ENCODE measurements at regions not wholly inside any gene's neighbourhood (a gene's known extent, or its start where the extent isn't known, plus 50 kb on each side); places are given as distances from the start of the nearest gene placed in this dataset.

DNA sequence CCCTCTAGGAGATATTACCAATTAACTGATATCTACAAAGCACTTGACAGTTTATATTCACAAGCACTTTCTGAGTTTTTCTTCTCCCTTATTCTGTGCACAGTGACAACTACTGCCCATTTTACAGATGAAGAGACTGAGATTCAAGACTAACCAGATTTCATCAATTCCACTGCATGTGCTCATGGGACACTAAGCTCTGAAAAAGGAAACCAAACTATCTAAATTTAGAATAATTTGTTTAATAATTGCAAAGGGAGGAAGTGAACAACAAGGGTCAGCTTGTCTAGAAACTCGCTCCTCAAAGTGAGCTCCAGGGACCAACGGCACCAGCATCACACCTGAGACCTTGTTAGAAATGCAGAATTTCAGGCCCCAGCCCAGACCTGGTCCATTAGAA lies 50.8 kb upstream of the MYLIP start:
- Mint-ChIP-seq H3K36me3 (no peaks in the 10 kb centered on the region), H3K27me3 (peaks cover 0 to 7% (median 5%) of the 10 kb centered on the region in 5 donors), H3K9me3 (no peaks in the 10 kb centered on the region), H3K27ac (no peak overlapping the region), H3K4me3 (no peak overlapping the region), H3K4me1 (no peaks in the 10 kb centered on the region)
- intact Hi-C loops (cut with micrococcal nuclease) = no loop called here
- no peaks in the 10 kb centered on the region for H3K36me3 ChIP-seq (ENCODE audit: control insufficient read depth in 2 of 3, insufficient read depth in 3 of 3, low read length in 3 of 3)
- no peak overlapping the region for H3K4me3 ChIP-seq (ENCODE audit: low read length)
- H3K4me1 ChIP-seq (ENCODE audit: control insufficient read depth in 2 of 2, insufficient read depth in 2 of 2, low read length in 2 of 2) = no peaks in the 10 kb centered on the region
- ATAC-seq (no peak), DNase-seq (no peak)
- H3K27ac ChIP-seq (ENCODE audit: low read depth, low read length) = no peak overlapping the region
- POLR2A ChIA-PET = no interaction called here
- no peaks in the 10 kb centered on the region for H3K27me3 ChIP-seq (ENCODE audit: control insufficient read depth in 2 of 2, insufficient read depth in 2 of 2, low read length in 2 of 2)
- CTCF ChIA-PET = interaction anchor here (1.3 kb wide), 1 partner anchor 19 kb away, joined by 3 read pairs; no protein-coding TSS in a partner anchor
- no peaks in the 10 kb centered on the region for H3K9me3 ChIP-seq (ENCODE audit: control insufficient read depth in 2 of 3, low read length in 3 of 3)

DNA sequence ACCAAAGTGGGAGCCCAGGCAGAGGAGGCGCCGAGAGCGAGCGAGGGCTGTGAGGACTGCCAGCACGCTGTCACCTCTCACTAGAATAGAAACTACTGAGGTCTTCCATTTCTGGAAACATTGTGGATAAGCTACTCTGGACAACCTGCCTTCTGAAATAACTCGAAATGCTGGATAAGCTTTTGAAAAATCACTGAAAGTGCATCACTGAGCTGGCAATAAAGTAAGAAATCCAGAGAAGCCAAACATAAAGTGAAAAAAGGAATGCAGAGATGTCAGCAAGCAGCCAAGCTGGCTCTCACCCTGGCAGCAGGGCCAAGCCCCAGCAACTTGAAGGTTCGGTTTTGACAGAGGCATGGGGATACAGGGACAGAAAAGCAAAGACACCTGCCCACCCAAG lies 59.2 kb upstream of the MYLIP start:
- Mint-ChIP-seq H3K36me3 (peaks cover 0 to 3% (median 0%) of the 10 kb centered on the region in 5 donors), H3K4me3 (no peak overlapping the region), H3K27me3 (peaks cover 3 to 10% (median 5%) of the 10 kb centered on the region in 5 donors), H3K9me3 (no peaks in the 10 kb centered on the region), H3K27ac (no peak overlapping the region), H3K4me1 (peaks cover 0 to 4% (median 0%) of the 10 kb centered on the region in 7 donors)
- intact Hi-C loops (cut with micrococcal nuclease) = no loop called here
- no peaks in the 10 kb centered on the region for H3K4me1 ChIP-seq (ENCODE audit: control insufficient read depth in 2 of 2, insufficient read depth in 2 of 2, low read length in 2 of 2)
- H3K9me3 ChIP-seq (ENCODE audit: control insufficient read depth in 2 of 3, low read length in 3 of 3) = no peaks in the 10 kb centered on the region
- H3K27me3 ChIP-seq (ENCODE audit: control insufficient read depth in 2 of 2, insufficient read depth in 2 of 2, low read length in 2 of 2) = no peaks in the 10 kb centered on the region
- no peaks in the 10 kb centered on the region for H3K36me3 ChIP-seq (ENCODE audit: control insufficient read depth in 2 of 3, insufficient read depth in 3 of 3, low read length in 3 of 3)
- H3K4me3 ChIP-seq (ENCODE audit: low read length) = no peak overlapping the region
- ATAC-seq (no peak), DNase-seq (no peak)
- CTCF ChIA-PET = interaction anchor here (0.7 kb wide), 1 partner anchor 136 kb away, joined by 4 read pairs; no protein-coding TSS in a partner anchor
- no peak overlapping the region for H3K27ac ChIP-seq (ENCODE audit: low read depth, low read length)
- POLR2A ChIA-PET = no interaction called here

DNA sequence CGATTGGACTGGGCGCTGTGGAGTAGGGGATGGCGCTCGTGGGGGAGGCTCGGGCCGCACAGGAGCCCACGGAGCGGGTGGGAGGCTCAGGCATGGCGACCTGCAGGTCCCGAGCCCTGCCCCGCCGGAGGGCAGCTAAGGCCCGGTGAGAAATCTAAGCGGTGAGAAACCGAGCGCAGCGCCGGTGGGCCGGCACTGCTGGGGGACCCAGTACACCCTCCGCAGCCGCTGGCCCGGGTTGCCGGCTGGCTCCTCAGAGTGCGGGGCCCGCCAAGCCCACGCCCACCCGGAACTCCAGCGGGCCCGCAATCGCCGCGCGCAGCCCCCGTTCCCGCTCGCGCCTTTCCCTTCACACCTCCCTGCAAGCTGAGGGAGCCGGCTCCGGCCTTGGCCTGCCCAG lies 59.7 kb upstream of the MYLIP start:
- Mint-ChIP-seq H3K9me3 (no peaks in the 10 kb centered on the region), H3K4me3 (no peak overlapping the region), H3K4me1 (peaks cover 0 to 4% (median 0%) of the 10 kb centered on the region in 7 donors), H3K36me3 (peaks cover 0 to 3% (median 0%) of the 10 kb centered on the region in 5 donors), H3K27me3 (peaks cover 3 to 10% (median 5%) of the 10 kb centered on the region in 5 donors), H3K27ac (no peak overlapping the region)
- no peak overlapping the region for H3K27ac ChIP-seq (ENCODE audit: low read depth, low read length)
- no peaks in the 10 kb centered on the region for H3K9me3 ChIP-seq (ENCODE audit: control insufficient read depth in 2 of 3, low read length in 3 of 3)
- H3K4me3 ChIP-seq (ENCODE audit: low read length) = no peak overlapping the region
- ChIA-PET POLR2A (no interaction called here), CTCF (interaction anchor here (0.7 kb wide), 1 partner anchor 137 kb away, joined by 4 read pairs; no protein-coding TSS in a partner anchor)
- H3K36me3 ChIP-seq (ENCODE audit: control insufficient read depth in 2 of 3, insufficient read depth in 3 of 3, low read length in 3 of 3) = no peaks in the 10 kb centered on the region
- H3K27me3 ChIP-seq (ENCODE audit: control insufficient read depth in 2 of 2, insufficient read depth in 2 of 2, low read length in 2 of 2) = no peaks in the 10 kb centered on the region
- no peaks in the 10 kb centered on the region for H3K4me1 ChIP-seq (ENCODE audit: control insufficient read depth in 2 of 2, insufficient read depth in 2 of 2, low read length in 2 of 2)
- ATAC-seq (no peak), DNase-seq (no peak)
- intact Hi-C loops (cut with micrococcal nuclease) = no loop called here

DNA sequence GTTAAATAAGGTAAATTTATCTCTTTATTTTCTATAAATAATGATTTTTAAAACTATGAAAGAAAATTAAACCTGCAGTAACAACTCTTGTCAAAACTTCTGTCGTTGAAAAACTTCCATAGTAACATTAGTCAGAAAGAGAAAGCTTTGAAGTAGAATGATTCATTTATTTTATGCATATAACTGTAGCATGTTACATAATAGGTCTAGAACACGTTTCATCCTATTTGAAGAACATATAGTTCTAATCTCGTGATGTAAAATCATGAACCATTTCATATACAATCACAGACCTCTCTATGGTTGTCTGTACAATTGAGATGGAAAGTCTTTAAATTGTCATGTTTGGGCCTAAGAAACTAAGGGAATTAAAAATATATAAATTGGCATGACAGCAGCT lies 61.3 kb upstream of the MYLIP start:
- ChIA-PET CTCF (no interaction called here), POLR2A (no interaction called here)
- ATAC-seq (no peak), DNase-seq (no peak)
- Mint-ChIP-seq H3K27ac (no peak overlapping the region), H3K4me1 (peaks cover 0 to 4% (median 0%) of the 10 kb centered on the region in 7 donors), H3K9me3 (no peaks in the 10 kb centered on the region), H3K36me3 (peaks cover 0 to 3% (median 0%) of the 10 kb centered on the region in 5 donors), H3K27me3 (peaks cover 0 to 10% (median 3%) of the 10 kb centered on the region in 5 donors), H3K4me3 (no peak overlapping the region)
- Histone ChIP-seq H3K27me3 (ENCODE audit: control insufficient read depth in 2 of 2, insufficient read depth in 2 of 2, low read length in 2 of 2) (no peaks in the 10 kb centered on the region), H3K4me1 (ENCODE audit: control insufficient read depth in 2 of 2, insufficient read depth in 2 of 2, low read length in 2 of 2) (no peaks in the 10 kb centered on the region), H3K4me3 (ENCODE audit: low read length) (no peak overlapping the region), H3K27ac (ENCODE audit: low read depth, low read length) (no peak overlapping the region), H3K36me3 (ENCODE audit: control insufficient read depth in 2 of 3, insufficient read depth in 3 of 3, low read length in 3 of 3) (no peaks in the 10 kb centered on the region), H3K9me3 (ENCODE audit: control insufficient read depth in 2 of 3, low read length in 3 of 3) (no peaks in the 10 kb centered on the region)
- intact Hi-C loops (cut with micrococcal nuclease) = no loop called here

DNA sequence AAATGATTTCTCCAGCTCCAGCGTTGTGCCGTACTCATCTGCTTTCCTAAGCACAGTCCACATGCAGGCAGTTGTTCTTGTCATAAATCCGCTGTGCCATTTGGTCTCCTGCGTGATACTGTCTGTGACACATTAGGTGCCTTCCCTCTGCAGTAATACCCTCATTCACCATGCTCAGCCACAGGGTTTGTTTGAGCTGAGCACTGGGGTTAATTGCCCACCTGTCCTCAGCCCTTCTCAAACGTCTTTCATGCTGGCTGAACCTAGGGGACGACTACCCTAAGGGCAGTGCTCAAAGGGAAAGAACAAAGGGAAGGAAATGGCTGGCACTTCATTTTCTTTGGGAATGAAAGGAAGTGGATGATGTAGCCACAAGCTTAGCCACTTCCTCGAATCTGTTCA lies 64.2 kb upstream of the MYLIP start:
- H3K9me3 ChIP-seq (ENCODE audit: control insufficient read depth in 2 of 3, low read length in 3 of 3) = no peaks in the 10 kb centered on the region
- Mint-ChIP-seq H3K27me3 (peaks cover 0 to 10% (median 4%) of the 10 kb centered on the region in 5 donors), H3K9me3 (no peaks in the 10 kb centered on the region), H3K36me3 (peaks cover 0 to 3% (median 0%) of the 10 kb centered on the region in 5 donors), H3K27ac (no peak overlapping the region), H3K4me3 (no peak overlapping the region), H3K4me1 (peaks cover 0 to 4% (median 0%) of the 10 kb centered on the region in 7 donors)
- ATAC-seq (no peak), DNase-seq (no peak)
- no peaks in the 10 kb centered on the region for H3K36me3 ChIP-seq (ENCODE audit: control insufficient read depth in 2 of 3, insufficient read depth in 3 of 3, low read length in 3 of 3)
- H3K27me3 ChIP-seq (ENCODE audit: control insufficient read depth in 2 of 2, insufficient read depth in 2 of 2, low read length in 2 of 2) = no peaks in the 10 kb centered on the region
- H3K27ac ChIP-seq (ENCODE audit: low read depth, low read length) = no peak overlapping the region
- no peak overlapping the region for H3K4me3 ChIP-seq (ENCODE audit: low read length)
- CTCF ChIA-PET = no interaction called here
- POLR2A ChIA-PET = no interaction called here
- intact Hi-C loops (cut with micrococcal nuclease) = no loop called here
- no peaks in the 10 kb centered on the region for H3K4me1 ChIP-seq (ENCODE audit: control insufficient read depth in 2 of 2, insufficient read depth in 2 of 2, low read length in 2 of 2)

DNA sequence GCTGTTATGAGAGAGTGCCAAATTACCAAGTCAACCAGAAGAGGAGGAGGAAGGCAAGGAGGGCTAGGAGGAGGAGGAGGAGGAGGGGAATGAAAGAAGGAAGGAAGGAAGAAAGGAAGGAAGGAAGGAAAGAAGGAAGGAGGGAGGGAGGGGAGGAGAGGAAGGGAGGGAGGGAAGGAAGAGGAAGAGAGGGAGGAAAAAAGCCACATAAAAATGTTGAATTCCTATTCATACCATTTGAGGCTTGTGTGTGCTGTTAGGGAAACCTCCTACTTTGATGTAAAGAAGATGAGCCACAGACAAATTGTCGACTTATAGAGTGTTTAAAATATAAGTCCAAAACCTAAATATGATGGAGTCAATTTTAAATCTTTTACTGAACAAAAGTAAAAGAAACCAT lies 65.3 kb upstream of the MYLIP start:
- H3K36me3 Mint-ChIP-seq = peaks cover 0 to 3% (median 0%) of the 10 kb centered on the region in 5 donors
- ChIA-PET CTCF (no interaction called here), POLR2A (no interaction called here)
- peaks cover 0 to 10% (median 4%) of the 10 kb centered on the region in 5 donors for H3K27me3 Mint-ChIP-seq
- Histone ChIP-seq H3K27me3 (ENCODE audit: control insufficient read depth in 2 of 2, insufficient read depth in 2 of 2, low read length in 2 of 2) (no peaks in the 10 kb centered on the region), H3K27ac (ENCODE audit: low read depth, low read length) (no peak overlapping the region), H3K4me1 (ENCODE audit: control insufficient read depth in 2 of 2, insufficient read depth in 2 of 2, low read length in 2 of 2) (no peaks in the 10 kb centered on the region), H3K36me3 (ENCODE audit: control insufficient read depth in 2 of 3, insufficient read depth in 3 of 3, low read length in 3 of 3) (no peaks in the 10 kb centered on the region), H3K4me3 (ENCODE audit: low read length) (no peak overlapping the region), H3K9me3 (ENCODE audit: control insufficient read depth in 2 of 3, low read length in 3 of 3) (no peaks in the 10 kb centered on the region)
- ATAC-seq (no peak), DNase-seq (no peak)
- H3K27ac Mint-ChIP-seq = no peak overlapping the region
- intact Hi-C loops (cut with micrococcal nuclease) = no loop called here
- no peak overlapping the region for H3K4me3 Mint-ChIP-seq
- peaks cover 0 to 4% (median 0%) of the 10 kb centered on the region in 7 donors for H3K4me1 Mint-ChIP-seq
- H3K9me3 Mint-ChIP-seq = no peaks in the 10 kb centered on the region

DNA sequence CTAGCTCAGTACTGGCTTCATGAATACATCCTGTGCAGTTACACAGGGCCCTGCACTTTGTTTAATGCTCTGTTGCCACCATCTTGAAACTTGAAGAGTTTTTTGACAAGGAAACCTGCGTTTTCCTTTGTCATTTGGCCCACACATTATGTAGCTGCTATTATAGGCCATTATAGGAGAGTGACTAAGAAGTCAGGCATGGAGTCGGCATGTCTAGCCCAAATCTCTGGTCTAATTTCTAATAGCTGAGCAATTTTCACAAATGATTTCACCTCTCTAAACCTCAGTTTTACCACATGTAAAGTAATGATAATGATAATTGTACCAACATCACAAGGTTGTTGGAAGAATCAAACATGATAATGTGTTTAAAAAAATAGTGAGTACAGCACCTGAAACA lies 67.1 kb upstream of the MYLIP start:
- no peaks in the 10 kb centered on the region for H3K27me3 ChIP-seq (ENCODE audit: control insufficient read depth in 2 of 2, insufficient read depth in 2 of 2, low read length in 2 of 2)
- no peak for ATAC-seq
- Mint-ChIP-seq H3K36me3 (peaks cover 0 to 3% (median 0%) of the 10 kb centered on the region in 5 donors), H3K27ac (no peak overlapping the region), H3K27me3 (peaks cover 0 to 10% (median 4%) of the 10 kb centered on the region in 5 donors), H3K9me3 (no peaks in the 10 kb centered on the region), H3K4me1 (peaks cover 0 to 4% (median 0%) of the 10 kb centered on the region in 7 donors), H3K4me3 (no peak overlapping the region)
- DNase-seq = no peak
- H3K4me3 ChIP-seq (ENCODE audit: low read length) = no peak overlapping the region
- intact Hi-C loops (cut with micrococcal nuclease) = no loop called here
- CTCF ChIA-PET = no interaction called here
- no peaks in the 10 kb centered on the region for H3K9me3 ChIP-seq (ENCODE audit: control insufficient read depth in 2 of 3, low read length in 3 of 3)
- no peaks in the 10 kb centered on the region for H3K4me1 ChIP-seq (ENCODE audit: control insufficient read depth in 2 of 2, insufficient read depth in 2 of 2, low read length in 2 of 2)
- POLR2A ChIA-PET = no interaction called here
- H3K27ac ChIP-seq (ENCODE audit: low read depth, low read length) = no peak overlapping the region
- no peaks in the 10 kb centered on the region for H3K36me3 ChIP-seq (ENCODE audit: control insufficient read depth in 2 of 3, insufficient read depth in 3 of 3, low read length in 3 of 3)
